NB4 (cell line): ENCODE measurements at regions not wholly inside any gene's neighbourhood (a gene's known extent, or its start where the extent isn't known, plus 50 kb on each side); places are given as distances from the start of the nearest gene placed in this dataset.

Experiments
- DNase-seq: peaks from one replicate; pipeline ENCODE4 v3.0.0; 2010; ENCODE audit warnings: low read depth
- H3K4me3 ChIP-seq: one replicate; pipeline ENCODE4 v1.5.1; 2011; ENCODE audit warnings: mild to moderate bottlenecking, low read depth, low read length, moderate library complexity
- MYC ChIP-seq: IDR thresholded peaks from 2 replicates; pipeline ENCODE4 v1.6.1; 2011; ENCODE audit warnings: low read depth, low read length
- POLR2A ChIP-seq: IDR thresholded peaks from 2 replicates; pipeline ENCODE4 v1.6.1; 2011; ENCODE audit warnings: mild to moderate bottlenecking; ENCODE audit not compliant: insufficient read length; ENCODE audit errors: extremely low read depth
- TF ChIP-seq, protein P1 (sequence below): IDR thresholded peaks from 2 replicates; pipeline ENCODE4 v1.6.1; 2011; ENCODE audit warnings: low read depth, low read length
- TF ChIP-seq, protein P2 (sequence below): IDR thresholded peaks from one replicate; pipeline ENCODE4 v1.5.1; 2012; ENCODE audit warnings: low read depth, low read length

GRCh38 chr1:87730274-87731216 lies 401.9 kb downstream of the LMO4 start:
- no peak for TF ChIP-seq MYC
- TF ChIP-seq, protein P1, sequence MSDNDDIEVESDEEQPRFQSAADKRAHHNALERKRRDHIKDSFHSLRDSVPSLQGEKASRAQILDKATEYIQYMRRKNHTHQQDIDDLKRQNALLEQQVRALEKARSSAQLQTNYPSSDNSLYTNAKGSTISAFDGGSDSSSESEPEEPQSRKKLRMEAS, result no peak
- TF ChIP-seq, protein P2, sequence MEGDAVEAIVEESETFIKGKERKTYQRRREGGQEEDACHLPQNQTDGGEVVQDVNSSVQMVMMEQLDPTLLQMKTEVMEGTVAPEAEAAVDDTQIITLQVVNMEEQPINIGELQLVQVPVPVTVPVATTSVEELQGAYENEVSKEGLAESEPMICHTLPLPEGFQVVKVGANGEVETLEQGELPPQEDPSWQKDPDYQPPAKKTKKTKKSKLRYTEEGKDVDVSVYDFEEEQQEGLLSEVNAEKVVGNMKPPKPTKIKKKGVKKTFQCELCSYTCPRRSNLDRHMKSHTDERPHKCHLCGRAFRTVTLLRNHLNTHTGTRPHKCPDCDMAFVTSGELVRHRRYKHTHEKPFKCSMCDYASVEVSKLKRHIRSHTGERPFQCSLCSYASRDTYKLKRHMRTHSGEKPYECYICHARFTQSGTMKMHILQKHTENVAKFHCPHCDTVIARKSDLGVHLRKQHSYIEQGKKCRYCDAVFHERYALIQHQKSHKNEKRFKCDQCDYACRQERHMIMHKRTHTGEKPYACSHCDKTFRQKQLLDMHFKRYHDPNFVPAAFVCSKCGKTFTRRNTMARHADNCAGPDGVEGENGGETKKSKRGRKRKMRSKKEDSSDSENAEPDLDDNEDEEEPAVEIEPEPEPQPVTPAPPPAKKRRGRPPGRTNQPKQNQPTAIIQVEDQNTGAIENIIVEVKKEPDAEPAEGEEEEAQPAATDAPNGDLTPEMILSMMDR, result no peak
- no peak for TF ChIP-seq POLR2A
- DNase-seq, result no peak
- no peak overlapping the region for H3K4me3 ChIP-seq

DNA sequence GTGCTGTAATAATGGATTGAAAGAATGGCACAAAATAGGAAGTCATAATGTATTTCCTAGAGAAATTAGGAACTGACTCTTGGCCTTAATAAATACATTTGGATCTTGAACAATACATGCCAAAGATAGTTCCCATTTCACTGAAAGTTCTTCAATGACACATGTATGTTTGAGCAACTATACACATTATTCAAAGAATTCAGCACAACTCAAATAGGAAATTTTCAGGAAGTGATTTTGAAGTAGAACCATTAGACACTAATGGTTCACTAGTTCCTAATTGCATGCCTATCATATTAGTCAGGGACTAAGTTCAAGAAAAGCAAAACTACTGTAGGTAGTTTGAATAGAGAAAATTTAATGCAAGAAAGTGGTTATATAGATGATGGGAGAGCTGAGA lies 404.7 kb downstream of the LMO4 start:
- no peak overlapping the region for H3K4me3 ChIP-seq
- no peak for TF ChIP-seq POLR2A
- TF ChIP-seq, protein P2, result no peak
- no peak for TF ChIP-seq MYC
- no peak for DNase-seq

- no peak overlapping the region for H3K4me3 ChIP-seq
- TF ChIP-seq, protein P2, result no peak
- TF ChIP-seq MYC, result no peak
- no peak for TF ChIP-seq POLR2A
- TF ChIP-seq, protein P1, result no peak
- no peak for DNase-seq
Observed at GRCh38 chr1:87735750-87736149, 407.1 kb downstream of the LMO4 start.

DNA sequence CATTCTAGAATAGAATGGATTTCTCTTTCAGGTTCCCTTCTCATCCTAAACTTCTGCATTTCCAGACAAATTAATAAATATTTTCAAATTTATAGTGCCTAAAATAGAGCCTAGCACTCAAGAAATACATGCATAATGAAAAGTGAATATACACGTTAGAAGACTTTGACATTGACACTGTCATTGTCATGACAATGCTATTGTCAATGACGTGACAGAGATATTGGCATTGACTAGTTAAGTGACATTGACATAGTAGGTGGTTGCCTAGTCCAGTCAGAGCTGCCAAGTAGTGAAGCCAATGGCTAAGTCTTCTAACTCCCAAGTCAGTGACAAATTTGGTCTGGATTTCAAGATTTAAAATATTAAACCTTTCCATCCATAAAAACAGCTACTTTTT lies 410.5 kb downstream of the LMO4 start:
- no peak overlapping the region for H3K4me3 ChIP-seq
- TF ChIP-seq MYC (no peak), POLR2A (no peak)
- TF ChIP-seq, protein P2, result no peak
- TF ChIP-seq, protein P1, result no peak
- DNase-seq, result no peak

DNA sequence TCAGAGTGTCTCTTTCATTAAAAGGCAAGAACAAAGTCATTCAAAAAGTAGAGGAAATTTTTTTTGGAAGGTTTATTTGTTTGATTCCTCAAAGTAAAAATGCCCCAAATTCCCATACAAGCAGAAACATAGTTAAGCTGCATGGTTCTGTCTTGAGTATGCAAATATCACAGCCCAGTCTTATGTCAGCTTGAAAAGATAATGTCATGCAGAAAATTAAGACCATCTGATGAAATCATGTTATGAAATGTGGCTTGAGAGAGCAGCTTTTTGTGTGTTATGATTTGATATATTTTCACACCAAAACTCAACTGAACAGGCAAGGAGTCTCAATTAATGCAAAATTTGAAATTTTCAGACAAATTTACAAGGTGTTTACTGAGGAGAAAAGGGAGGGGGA lies 411.0 kb downstream of the LMO4 start:
- no peak for TF ChIP-seq POLR2A
- TF ChIP-seq, protein P1, result no peak
- TF ChIP-seq, protein P2, result no peak
- TF ChIP-seq MYC, result no peak
- no peak overlapping the region for H3K4me3 ChIP-seq
- no peak for DNase-seq
